HG02840 (cell line): ENCODE measurements at regions not wholly inside any gene's neighbourhood (a gene's known extent, or its start where the extent isn't known, plus 50 kb on each side); places are given as distances from the start of the nearest gene placed in this dataset.

Source experiments
- ATAC-seq: cut with Tn5 transposase; IDR thresholded peaks from one replicate; pipeline ENCODE4 v1.9.1; 2021; ENCODE audit warnings: mild to moderate bottlenecking, moderate library complexity, moderate number of reproducible peaks; ENCODE audit not compliant: unreplicated experiment, low FRiP score

GRCh38 chr10:44043646-44044375 is 341.1 kb downstream of the CXCL12 start:
- ATAC-seq, result no peak

- ATAC-seq, result no peak
Observed at GRCh38 chr10:44042926-44043602, 341.8 kb downstream of the CXCL12 start.

GRCh38 chr10:44042075-44042770 is 342.7 kb downstream of the CXCL12 start:
- no peak for ATAC-seq

GRCh38 chr10:44039599-44039998 is 345.3 kb downstream of the CXCL12 start:
- no peak for ATAC-seq

GRCh38 chr10:44036425-44036824 is 348.5 kb downstream of the CXCL12 start:
- ATAC-seq, result no peak

- no peak for ATAC-seq
Observed at GRCh38 chr10:44035474-44036197, 349.3 kb downstream of the CXCL12 start.

- ATAC-seq, result no peak
Observed at GRCh38 chr10:44034946-44035345, 350.0 kb downstream of the CXCL12 start.

- no peak for ATAC-seq
Observed at GRCh38 chr10:44033008-44033407, 351.9 kb downstream of the CXCL12 start.

- no peak for ATAC-seq
Observed at GRCh38 chr10:44032216-44032615, 352.7 kb downstream of the CXCL12 start.

GRCh38 chr10:44030738-44031137 is 354.2 kb downstream of the CXCL12 start:
- ATAC-seq, result no peak

GRCh38 chr10:44030132-44030531 is 354.8 kb downstream of the CXCL12 start:
- no peak for ATAC-seq

GRCh38 chr10:44028384-44029137 is 356.3 kb downstream of the CXCL12 start:
- ATAC-seq, result no peak

- ATAC-seq, result no peak
Observed at GRCh38 chr10:44024356-44025116, 360.4 kb downstream of the CXCL12 start.

GRCh38 chr10:44023517-44023916 is 361.4 kb downstream of the CXCL12 start:
- no peak for ATAC-seq

GRCh38 chr10:44022203-44022602 is 362.7 kb downstream of the CXCL12 start:
- ATAC-seq, result no peak

GRCh38 chr10:44020322-44021111 is 364.4 kb downstream of the CXCL12 start:
- no peak for ATAC-seq

GRCh38 chr10:44017483-44018145 is 367.3 kb downstream of the CXCL12 start:
- ATAC-seq, result no peak
